Cardiac muscle cell (in vitro differentiated cells and primary cell): ENCODE measurements at regions not wholly inside any gene's neighbourhood (a gene's known extent, or its start where the extent isn't known, plus 50 kb on each side); places are given as distances from the start of the nearest gene placed in this dataset.

Experiments
- DNase-seq, 2 donors: peaks; one replicate each; pipeline versions ENCODE4 v3.0.0 to v3.0.0-alpha.2; 2010 to 2017; ENCODE audit warnings: low read depth in 1 of 2, low spot score in 1 of 2
- H3K27ac ChIP-seq: fragments of 200-600 bp; sonication (generic); 2 replicates; pipeline ENCODE4 v1.5.1; 2016
- H3K27me3 ChIP-seq: fragments of 200-600 bp; sonication (generic); 2 replicates; pipeline ENCODE4 v1.6.0; 2016; ENCODE audit warnings: control low read depth
- H3K36me3 ChIP-seq: fragments of 200-600 bp; sonication (generic); 2 replicates; pipeline ENCODE4 v1.5.1; 2016; ENCODE audit warnings: control low read depth
- H3K4me1 ChIP-seq: fragments of 200-600 bp; sonication (generic); 2 replicates; pipeline ENCODE4 v1.8.1; 2017; ENCODE audit warnings: low read depth, mild to moderate bottlenecking, mixed run types
- H3K4me3 ChIP-seq: fragments of 200-600 bp; sonication (generic); 2 replicates; pipeline ENCODE4 v1.5.1; 2016; ENCODE audit warnings: mild to moderate bottlenecking
- H3K9me3 ChIP-seq: fragments of 200-600 bp; sonication (generic); 2 replicates; pipeline ENCODE4 v1.5.1; 2017; ENCODE audit warnings: low read depth, mild to moderate bottlenecking, control low read depth
- CTCF ChIP-seq: IDR thresholded peaks from 2 replicates; pipeline ENCODE4 v1.5.1; 2012; ENCODE audit warnings: low read depth, mild to moderate bottlenecking, low read length

DNA sequence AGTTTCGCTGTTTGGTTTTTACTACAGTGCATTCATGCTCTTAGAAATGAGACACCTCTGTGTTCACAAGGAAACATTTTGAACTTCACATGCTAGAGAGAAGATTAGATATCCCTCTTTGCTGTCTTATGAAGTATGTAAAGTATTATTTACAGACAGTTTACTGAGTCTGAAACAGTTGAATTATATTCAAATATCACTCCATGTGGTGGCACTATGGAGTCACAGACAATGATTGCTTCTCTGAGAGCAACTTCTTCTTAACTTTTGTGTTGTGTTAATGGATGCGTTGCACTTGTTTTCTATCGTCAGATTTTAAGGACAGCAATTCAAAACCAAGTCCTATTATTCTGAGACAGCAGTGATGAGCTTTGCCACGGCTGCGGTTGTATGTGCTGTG is 823.6 kb downstream of the GALR1 start:
- DNase-seq: peak in 1 of 2 donors; percentile 2

DNA sequence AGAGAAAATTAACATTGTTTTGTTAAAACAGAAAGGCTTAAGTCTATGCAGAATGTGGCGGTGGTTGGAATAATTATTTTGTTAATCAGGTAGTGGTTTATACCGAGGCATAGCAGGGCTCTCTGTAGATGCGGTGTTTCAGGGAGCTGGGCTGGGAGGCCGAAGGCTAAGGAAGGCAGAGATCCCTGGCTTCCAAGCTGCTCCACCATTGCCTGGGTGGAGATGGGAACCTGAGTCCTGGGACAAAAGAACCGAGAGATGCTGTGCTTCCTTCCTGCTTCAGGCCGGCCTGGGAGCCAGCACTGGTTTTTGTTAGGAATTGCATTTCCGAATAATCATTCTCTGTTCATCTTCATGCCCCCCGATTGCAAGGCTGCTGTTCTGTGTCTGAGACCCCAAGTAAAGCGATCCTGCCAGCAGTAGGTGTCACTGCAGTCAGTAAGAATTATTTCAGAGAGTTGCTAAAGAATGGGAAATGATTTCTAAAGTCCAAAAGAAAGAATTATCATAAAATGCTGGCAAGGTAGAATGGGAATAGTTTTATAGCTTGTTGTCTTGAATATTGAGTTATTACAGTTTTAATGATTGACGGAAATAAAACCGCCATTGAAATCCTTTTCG is 824.9 kb downstream of the GALR1 start:
- no peak for TF ChIP-seq CTCF
- H3K36me3 ChIP-seq: no peaks in the 10 kb centered on the region
- DNase-seq: no peak
- H3K27ac ChIP-seq: no peak overlapping the region
- no peak overlapping the region for H3K4me3 ChIP-seq
- H3K9me3 ChIP-seq: no peaks in the 10 kb centered on the region
- H3K27me3 ChIP-seq: no peaks in the 10 kb centered on the region
- H3K4me1 ChIP-seq: no peaks in the 10 kb centered on the region

More for the DNA sequence above, 823.6 kb downstream of the GALR1 start:
- Histone ChIP-seq H3K36me3 (no peaks in the 10 kb centered on the region), H3K9me3 (no peaks in the 10 kb centered on the region), H3K27me3 (no peaks in the 10 kb centered on the region), H3K27ac (no peak overlapping the region), H3K4me1 (no peaks in the 10 kb centered on the region), H3K4me3 (no peak overlapping the region)
- no peak for TF ChIP-seq CTCF

GRCh38 chr18:78080081-78080480 is 830.4 kb downstream of the GALR1 start:
- Histone ChIP-seq H3K4me1 (no peaks in the 10 kb centered on the region), H3K4me3 (no peak overlapping the region), H3K9me3 (no peaks in the 10 kb centered on the region), H3K27ac (no peak overlapping the region), H3K27me3 (no peaks in the 10 kb centered on the region), H3K36me3 (no peaks in the 10 kb centered on the region)
- no peak for TF ChIP-seq CTCF
- DNase-seq: no peak

- H3K4me1 ChIP-seq: no peaks in the 10 kb centered on the region
- TF ChIP-seq CTCF: no peak
- no peaks in the 10 kb centered on the region for H3K9me3 ChIP-seq
- no peak overlapping the region for H3K4me3 ChIP-seq
- no peaks in the 10 kb centered on the region for H3K36me3 ChIP-seq
- no peak overlapping the region for H3K27ac ChIP-seq
- no peaks in the 10 kb centered on the region for H3K27me3 ChIP-seq
- no peak for DNase-seq
Measured at GRCh38 chr18:78080761-78081160, 831.1 kb downstream of the GALR1 start.

- H3K4me3 ChIP-seq: no peak overlapping the region
- H3K9me3 ChIP-seq: no peaks in the 10 kb centered on the region
- H3K27me3 ChIP-seq: no peaks in the 10 kb centered on the region
- no peaks in the 10 kb centered on the region for H3K4me1 ChIP-seq
- H3K36me3 ChIP-seq: no peaks in the 10 kb centered on the region
- H3K27ac ChIP-seq: no peak overlapping the region
- no peak for DNase-seq
- TF ChIP-seq CTCF: no peak
Measured at GRCh38 chr18:78082816-78083215, 833.2 kb downstream of the GALR1 start.
